Left lung (tissue), 4 donors: ENCODE measurements at regions not wholly inside any gene's neighbourhood (a gene's known extent, or its start where the extent isn't known, plus 50 kb on each side); places are given as distances from the start of the nearest gene placed in this dataset.
A peak's percentile ranks its signal among the peaks of the same experiment; 100 is the strongest.

Experiments
- ATAC-seq: fragments of 200-7000 bp; cut with Tn5 transposase; one replicate; pipeline ENCODE4 v1.9.1; 2020; ENCODE audit warnings: moderate library complexity
- DNase-seq, 4 donors: peaks; one replicate each; pipeline ENCODE4 v3.0.0-alpha.2; 2013 to 2020
- H3K27ac ChIP-seq, 2 donors: fragments of 200-600 bp; sonication (generic) in 1 of 2; one replicate each; pipeline versions ENCODE4 v1.5.0 to v1.8.0; 2020 to 2021
- H3K27me3 ChIP-seq, 2 donors: fragments of 200-600 bp; sonication (generic) in 1 of 2; one replicate each; pipeline versions ENCODE4 v1.5.0 to v1.8.0; 2020 to 2021
- H3K36me3 ChIP-seq, 2 donors: fragments of 200-600 bp; sonication (generic) in 1 of 2; one replicate each; pipeline versions ENCODE4 v1.5.0 to v1.8.0; 2020 to 2021
- H3K4me1 ChIP-seq, 2 donors: fragments of 200-600 bp; one replicate each; pipeline ENCODE4 v1.8.0; 2021
- H3K4me3 ChIP-seq, 2 donors: fragments of 200-600 bp; sonication (generic) in 1 of 2; one replicate each; pipeline versions ENCODE4 v1.5.0 to v1.8.0; 2020 to 2021; ENCODE audit warnings: mild to moderate bottlenecking in 1 of 2
- H3K9me3 ChIP-seq, 2 donors: fragments of 200-600 bp; sonication (generic) in 1 of 2; one replicate each; pipeline versions ENCODE4 v1.5.0 to v1.8.0; 2020 to 2021
- intact Hi-C, 2 donors: fragments of 100-400 bp; cut with DNase I; formaldehyde crosslinking; loops; one replicate each; pipeline versions ENCODE4 v1.11.2 to v1.14.2; 2022
- TF ChIP-seq, protein P1 (sequence below), 2 donors: fragments of 200-600 bp; sonication (generic) in 1 of 2; IDR thresholded peaks; one replicate each; pipeline versions ENCODE4 v1.5.0 to v1.8.0; 2021; ENCODE audit warnings: antibody characterized with exemption in 2 of 2
- donor health status: DM: no; HTN: yes; CAD: no.
- donor health status: DM: no; HTN: no; CAD: no.

DNA sequence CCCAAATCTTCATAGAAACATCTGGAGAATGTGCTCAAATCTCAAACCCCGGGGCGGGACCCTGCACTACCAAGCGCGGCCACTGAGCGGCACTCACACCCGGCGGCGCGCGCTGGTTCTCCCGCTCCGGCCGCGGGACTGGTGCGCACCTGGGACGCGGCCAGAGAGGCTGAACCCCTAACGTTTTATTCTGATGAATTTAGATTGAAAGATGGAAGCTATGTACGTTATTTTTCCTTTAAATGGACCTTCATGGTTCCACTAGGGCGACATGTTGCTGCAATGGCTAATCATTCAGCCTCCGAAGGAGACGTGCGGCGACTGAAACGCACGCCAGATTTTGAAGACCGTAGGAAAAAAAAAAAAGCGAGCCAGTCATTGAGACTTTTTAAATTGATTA, 107.0 kb upstream of the INSIG1 start:
- Histone ChIP-seq H3K27me3 (peaks cover 0 to 16% of the 10 kb centered on the region in 2 donors), H3K27ac (no peak overlapping the region), H3K4me1 (peaks cover 0 to 5% of the 10 kb centered on the region in 2 donors), H3K9me3 (peaks cover 0 to 19% of the 10 kb centered on the region in 2 donors), H3K36me3 (no peaks in the 10 kb centered on the region), H3K4me3 (no peak overlapping the region)
- intact Hi-C loops = loop anchor here in 1 of 2 donors (5.0 kb wide), 1 partner anchor 152 kb away; no protein-coding TSS in a partner anchor
- DNase-seq (peak in 3 of 4 donors; percentile 28 to 95 (median 53)), ATAC-seq (peak; percentile 95)
- TF ChIP-seq, protein P1, sequence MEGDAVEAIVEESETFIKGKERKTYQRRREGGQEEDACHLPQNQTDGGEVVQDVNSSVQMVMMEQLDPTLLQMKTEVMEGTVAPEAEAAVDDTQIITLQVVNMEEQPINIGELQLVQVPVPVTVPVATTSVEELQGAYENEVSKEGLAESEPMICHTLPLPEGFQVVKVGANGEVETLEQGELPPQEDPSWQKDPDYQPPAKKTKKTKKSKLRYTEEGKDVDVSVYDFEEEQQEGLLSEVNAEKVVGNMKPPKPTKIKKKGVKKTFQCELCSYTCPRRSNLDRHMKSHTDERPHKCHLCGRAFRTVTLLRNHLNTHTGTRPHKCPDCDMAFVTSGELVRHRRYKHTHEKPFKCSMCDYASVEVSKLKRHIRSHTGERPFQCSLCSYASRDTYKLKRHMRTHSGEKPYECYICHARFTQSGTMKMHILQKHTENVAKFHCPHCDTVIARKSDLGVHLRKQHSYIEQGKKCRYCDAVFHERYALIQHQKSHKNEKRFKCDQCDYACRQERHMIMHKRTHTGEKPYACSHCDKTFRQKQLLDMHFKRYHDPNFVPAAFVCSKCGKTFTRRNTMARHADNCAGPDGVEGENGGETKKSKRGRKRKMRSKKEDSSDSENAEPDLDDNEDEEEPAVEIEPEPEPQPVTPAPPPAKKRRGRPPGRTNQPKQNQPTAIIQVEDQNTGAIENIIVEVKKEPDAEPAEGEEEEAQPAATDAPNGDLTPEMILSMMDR (IDR thresholded peaks at IDR 0.05) = peak; percentile 82 to 85

DNA sequence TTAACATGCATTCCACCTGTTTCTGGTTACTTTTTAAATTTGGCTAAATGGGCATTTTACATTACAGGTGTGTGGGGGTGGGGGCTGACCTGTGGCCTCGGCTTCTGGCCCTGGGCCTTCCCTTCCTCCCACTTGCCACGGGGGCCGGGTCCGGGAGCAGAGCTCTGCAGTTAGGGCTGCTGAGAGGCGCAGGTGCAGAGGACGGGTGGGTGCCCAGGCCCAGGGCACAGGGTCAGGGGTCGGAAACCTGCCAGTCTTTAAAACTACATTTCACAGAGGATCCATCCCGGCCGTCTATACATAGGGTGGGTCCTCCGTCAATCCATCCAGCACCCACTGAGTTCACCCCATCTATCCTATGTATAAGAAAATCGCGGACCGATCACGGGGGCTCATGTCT, 106.5 kb upstream of the INSIG1 start:
- Histone ChIP-seq H3K27ac (no peak overlapping the region), H3K4me3 (no peak overlapping the region), H3K4me1 (peaks cover 0 to 5% of the 10 kb centered on the region in 2 donors), H3K9me3 (peaks cover 0 to 18% of the 10 kb centered on the region in 2 donors), H3K27me3 (peaks cover 0 to 16% of the 10 kb centered on the region in 2 donors), H3K36me3 (no peaks in the 10 kb centered on the region)
- ATAC-seq (no peak), DNase-seq (peak in 1 of 4 donors; percentile 64)
- TF ChIP-seq, protein P1 (IDR thresholded peaks at IDR 0.05) = no peak
- intact Hi-C loops = loop anchor here in 1 of 2 donors (5.0 kb wide), 1 partner anchor 151 kb away; no protein-coding TSS in a partner anchor

DNA sequence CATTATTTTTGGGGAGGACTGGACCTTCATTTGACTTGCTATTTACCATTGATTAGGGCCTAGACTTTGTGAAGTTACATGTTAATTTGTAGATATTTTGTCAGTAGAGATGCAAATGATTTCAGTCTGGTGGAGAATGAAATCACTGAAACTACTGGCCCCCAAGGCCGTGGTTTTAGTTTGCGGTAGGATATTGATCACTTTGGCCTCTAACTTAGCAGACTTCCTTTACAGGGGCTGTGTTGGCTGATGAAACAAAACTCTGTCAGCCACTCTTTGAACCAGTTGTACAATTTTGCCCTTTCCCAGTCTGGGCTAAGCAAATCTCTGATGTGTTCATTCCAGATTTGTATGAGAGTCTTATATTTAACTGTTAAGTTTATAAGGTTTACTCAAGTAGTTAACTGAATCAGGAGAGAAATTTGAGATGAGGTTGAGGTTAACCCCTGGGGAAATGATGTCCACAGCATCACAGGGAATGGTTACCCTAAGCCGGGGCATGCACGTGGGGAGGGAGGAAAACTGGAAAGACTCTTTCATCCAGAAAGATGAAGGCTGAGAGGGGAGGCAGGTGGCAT, 105.7 kb upstream of the INSIG1 start:
- Histone ChIP-seq H3K9me3 (peaks cover 0 to 18% of the 10 kb centered on the region in 2 donors), H3K36me3 (no peaks in the 10 kb centered on the region), H3K27ac (no peak overlapping the region), H3K27me3 (peaks cover 0 to 16% of the 10 kb centered on the region in 2 donors), H3K4me3 (no peak overlapping the region), H3K4me1 (peaks cover 0 to 5% of the 10 kb centered on the region in 2 donors)
- ATAC-seq = no peak
- DNase-seq = peak in 1 of 4 donors; percentile 3
- intact Hi-C loops = loop anchor here in 1 of 2 donors (5.0 kb wide), 1 partner anchor 150 kb away; no protein-coding TSS in a partner anchor
- TF ChIP-seq, protein P1 (IDR thresholded peaks at IDR 0.05) = no peak

DNA sequence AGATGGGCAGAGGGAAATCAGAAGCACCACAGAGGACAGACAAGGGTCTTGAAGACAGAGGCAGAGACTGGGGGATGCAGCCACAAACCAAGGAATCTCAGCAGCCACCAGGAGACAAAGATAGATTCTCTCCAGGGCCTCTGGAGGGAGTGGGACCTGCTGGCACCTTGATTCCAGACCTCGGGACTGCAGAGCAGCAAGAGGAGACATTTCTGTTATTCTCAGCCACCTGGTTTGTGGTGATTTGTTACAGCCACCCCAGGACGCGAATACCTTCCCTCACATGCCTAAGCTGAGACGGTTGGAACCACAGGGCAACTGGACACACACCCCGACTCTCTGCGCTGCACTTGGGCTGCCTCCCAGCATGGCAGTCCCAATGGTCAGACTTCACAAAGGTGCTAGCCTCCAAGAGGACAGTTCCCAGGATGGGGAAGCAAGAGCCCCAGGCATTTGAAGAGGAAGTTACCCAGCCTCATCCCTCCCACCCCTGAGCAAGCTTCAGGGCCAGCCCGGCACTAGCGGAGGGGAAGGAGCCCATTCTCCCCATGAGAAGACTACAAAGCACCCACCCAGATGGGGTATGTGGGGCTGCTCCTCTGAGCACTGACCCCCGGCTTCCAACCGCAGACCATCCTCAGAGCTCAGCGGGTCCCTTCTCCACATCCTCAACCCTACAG, 104.6 kb upstream of the INSIG1 start:
- ATAC-seq (no peak), DNase-seq (peak in 2 of 4 donors; percentile 22 to 51)
- Histone ChIP-seq H3K9me3 (peaks cover 0 to 18% of the 10 kb centered on the region in 2 donors), H3K36me3 (no peaks in the 10 kb centered on the region), H3K4me3 (no peak overlapping the region), H3K27me3 (peaks cover 0 to 16% of the 10 kb centered on the region in 2 donors), H3K4me1 (peaks cover 0 to 5% of the 10 kb centered on the region in 2 donors), H3K27ac (no peak overlapping the region)
- TF ChIP-seq, protein P1 (IDR thresholded peaks at IDR 0.05) = no peak
- intact Hi-C loops = loop anchor here in 1 of 2 donors (5.0 kb wide), 1 partner anchor 149 kb away; no protein-coding TSS in a partner anchor

DNA sequence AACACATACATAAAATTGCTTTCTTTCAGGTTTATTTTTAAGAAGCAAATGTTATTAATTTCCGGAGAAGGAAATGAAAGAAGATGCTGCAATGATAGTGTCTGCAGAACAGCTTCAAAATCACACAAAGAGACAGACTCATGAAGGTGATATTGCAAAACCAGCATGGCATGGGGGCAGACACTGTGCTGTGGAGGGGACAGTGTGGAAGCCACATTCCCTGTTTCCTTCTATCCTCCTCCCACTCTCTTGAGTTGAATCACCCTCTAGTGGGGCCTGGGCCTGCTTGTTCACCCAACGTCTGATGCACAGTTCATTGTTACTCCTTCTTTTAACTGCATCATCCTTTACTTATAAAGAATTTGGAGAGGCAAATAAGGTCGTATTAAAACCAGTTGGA, 104.0 kb upstream of the INSIG1 start:
- H3K27ac ChIP-seq = no peak overlapping the region
- ATAC-seq (no peak), DNase-seq (no peak)
- H3K27me3 ChIP-seq = peaks cover 0 to 16% of the 10 kb centered on the region in 2 donors
- H3K9me3 ChIP-seq = peaks cover 0 to 18% of the 10 kb centered on the region in 2 donors
- no peaks in the 10 kb centered on the region for H3K36me3 ChIP-seq
- intact Hi-C loops = loop anchor here in 1 of 2 donors (5.0 kb wide), 1 partner anchor 149 kb away; no protein-coding TSS in a partner anchor
- TF ChIP-seq, protein P1 (IDR thresholded peaks at IDR 0.05) = no peak
- no peak overlapping the region for H3K4me3 ChIP-seq
- H3K4me1 ChIP-seq = peaks cover 0 to 5% of the 10 kb centered on the region in 2 donors
